Eye (tissue), 1 donor: ENCODE measurements at regions not wholly inside any gene's neighbourhood (a gene's known extent, or its start where the extent isn't known, plus 50 kb on each side); places are given as distances from the start of the nearest gene placed in this dataset.

Experiments
- DNase-seq: peaks from one replicate; pipeline ENCODE4 v3.0.0-alpha.2; 2015

DNA sequence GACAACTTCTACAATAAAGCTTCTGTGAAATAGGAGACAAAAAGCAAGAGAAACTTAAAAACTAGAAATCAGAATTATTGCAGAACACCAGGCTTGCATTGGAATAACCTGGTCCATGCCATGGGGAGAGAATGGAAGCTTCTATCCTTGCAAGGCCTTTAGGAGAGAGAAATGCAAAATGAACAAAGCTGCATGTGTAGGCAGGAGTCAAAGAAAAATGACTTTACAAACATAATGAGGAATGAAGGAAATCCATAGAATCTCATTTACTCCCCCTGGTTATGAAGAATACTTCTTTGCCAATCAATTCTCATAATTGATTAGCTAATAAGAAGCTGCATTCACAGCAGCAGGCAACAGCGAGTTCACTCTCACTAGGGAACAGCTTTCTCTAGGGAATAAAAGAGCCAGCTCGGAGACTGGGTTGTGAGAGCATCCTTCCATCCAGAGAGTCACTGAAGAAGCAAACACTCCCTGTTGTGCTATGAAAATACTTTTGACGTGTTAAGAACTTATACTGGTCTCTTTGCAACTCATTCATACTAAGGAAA lies 235.9 kb upstream of the LRATD1 start:
- DNase-seq = no peak

DNA sequence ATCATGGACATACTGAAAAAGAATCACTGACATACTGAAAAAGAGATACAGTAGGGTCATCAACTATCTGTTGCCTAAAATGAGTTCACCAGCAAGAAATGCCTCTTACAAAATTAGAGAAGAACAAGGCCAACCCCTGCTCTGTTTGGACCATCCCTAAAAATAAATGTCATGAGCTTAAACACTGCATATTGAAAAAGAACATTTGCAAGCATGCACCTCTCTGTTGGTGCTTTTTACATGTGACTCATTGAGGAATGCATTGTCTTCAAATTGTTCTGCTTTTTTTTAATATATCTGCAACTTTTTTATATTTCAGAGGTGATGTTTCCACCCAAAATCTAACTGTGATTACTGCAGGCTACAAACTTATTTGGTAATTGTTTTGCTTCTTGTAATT lies 233.9 kb upstream of the LRATD1 start:
- no peak for DNase-seq

DNA sequence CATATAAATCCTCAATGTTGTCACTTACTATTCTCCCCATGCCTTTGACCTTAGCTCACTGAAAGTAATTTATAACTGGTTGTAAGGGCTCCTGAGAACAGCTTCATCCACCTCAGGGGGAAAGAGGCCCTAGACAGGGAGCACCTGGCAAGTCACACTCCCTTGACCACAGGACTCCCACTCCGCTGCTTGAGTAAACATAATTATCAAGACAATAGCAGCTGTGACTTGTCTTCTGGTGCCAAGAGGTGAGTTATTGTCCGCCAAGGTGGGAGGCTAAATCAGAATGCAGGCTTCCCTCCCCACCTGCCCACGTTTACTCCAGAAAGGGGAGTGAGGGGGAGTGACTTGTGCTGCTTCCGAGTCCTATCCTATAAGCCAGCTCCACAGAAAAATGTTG lies 230.6 kb upstream of the LRATD1 start:
- DNase-seq = no peak

DNA sequence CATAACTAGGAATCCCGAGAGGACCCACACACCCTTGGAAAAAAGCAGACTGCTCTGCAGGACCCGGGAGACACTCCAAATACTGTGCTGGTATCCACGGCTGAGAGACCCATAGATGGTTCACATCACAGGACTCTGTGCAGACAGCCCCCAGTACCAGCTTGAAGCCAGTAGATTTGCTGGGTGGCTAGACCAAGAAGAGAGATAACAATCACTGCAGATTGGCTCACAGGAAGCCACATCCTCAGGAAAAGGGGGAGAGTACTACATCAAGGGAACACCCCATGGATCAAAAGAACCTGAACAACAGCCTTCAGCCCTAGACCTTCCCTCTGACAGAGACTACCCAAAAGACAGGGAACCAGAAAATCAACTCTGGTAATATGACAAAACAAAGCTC lies 223.8 kb upstream of the LRATD1 start:
- DNase-seq = no peak

DNA sequence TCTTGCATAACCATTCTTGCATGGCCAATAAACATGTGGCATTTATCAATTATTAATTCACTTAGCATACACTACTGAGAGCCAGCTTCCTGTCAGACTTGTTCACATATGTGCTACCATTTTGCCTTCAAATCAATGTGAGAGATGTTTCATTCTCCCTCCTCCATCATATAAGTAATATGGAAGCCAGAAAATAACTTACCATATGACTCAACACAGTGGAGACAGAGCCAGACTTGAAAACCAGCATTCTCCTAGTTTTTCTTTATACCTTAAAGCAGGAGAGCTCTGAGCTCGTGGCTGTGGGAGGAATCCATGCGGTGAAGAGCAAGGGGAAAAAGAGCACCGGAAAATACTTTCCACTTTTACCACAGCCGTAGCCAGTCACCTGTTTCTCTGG lies 215.0 kb upstream of the LRATD1 start:
- peak; percentile 44 for DNase-seq

DNA sequence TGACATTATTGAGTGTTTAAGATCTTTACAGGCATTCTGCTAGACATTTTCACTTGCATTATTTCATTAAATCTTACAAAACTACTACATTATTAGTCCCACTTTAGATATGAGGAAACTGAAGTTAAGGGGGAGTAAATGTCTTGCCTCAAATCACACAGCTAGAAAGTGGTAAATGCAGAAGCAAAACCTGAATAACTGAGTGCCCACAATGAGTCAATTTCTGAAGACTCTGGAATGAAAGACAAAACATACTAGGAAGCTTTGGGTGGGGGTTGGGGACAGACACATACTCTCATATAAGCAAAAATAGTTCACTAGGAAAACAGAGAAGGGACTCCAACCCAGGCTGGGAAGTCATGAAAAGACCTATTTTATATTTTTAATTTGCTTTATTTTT lies 214.4 kb upstream of the LRATD1 start:
- DNase-seq = no peak

DNA sequence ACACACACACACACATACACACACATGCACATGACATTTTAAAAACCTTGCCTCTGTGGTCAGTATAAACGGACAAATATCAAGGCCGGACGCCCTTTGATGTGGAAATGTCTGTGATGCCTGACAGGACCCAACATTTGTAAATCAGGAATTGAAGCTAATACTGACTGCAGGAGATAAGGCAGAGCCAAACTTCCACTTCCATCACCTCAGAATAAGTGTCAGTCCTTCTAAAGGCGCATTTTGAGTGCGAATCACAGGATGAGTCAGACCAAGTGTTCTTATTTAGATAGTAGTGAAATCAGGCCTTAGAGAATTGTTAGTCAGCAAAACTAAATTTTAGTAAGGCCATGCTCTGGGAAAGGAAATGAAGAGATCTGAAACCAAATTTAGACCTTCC lies 211.7 kb upstream of the LRATD1 start:
- no peak for DNase-seq

DNA sequence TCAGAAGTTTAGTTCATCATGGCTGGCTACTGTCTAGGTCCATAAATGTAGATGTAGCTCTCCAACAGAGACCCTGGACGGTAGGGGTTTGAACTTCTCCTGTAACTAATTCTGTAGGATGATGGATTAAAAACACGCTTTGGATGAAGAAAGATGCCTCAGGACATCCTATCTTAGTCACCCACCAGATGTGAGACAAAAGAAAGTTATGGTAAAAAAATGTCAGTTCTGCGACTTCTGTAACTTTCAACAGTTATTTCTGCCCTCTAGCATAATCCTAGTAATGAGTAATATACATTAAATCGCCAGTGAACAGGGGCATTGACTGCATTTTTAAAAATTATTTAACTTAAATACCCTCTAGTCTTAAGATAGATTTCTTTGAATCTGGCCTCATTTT lies 210.1 kb upstream of the LRATD1 start:
- DNase-seq = no peak

DNA sequence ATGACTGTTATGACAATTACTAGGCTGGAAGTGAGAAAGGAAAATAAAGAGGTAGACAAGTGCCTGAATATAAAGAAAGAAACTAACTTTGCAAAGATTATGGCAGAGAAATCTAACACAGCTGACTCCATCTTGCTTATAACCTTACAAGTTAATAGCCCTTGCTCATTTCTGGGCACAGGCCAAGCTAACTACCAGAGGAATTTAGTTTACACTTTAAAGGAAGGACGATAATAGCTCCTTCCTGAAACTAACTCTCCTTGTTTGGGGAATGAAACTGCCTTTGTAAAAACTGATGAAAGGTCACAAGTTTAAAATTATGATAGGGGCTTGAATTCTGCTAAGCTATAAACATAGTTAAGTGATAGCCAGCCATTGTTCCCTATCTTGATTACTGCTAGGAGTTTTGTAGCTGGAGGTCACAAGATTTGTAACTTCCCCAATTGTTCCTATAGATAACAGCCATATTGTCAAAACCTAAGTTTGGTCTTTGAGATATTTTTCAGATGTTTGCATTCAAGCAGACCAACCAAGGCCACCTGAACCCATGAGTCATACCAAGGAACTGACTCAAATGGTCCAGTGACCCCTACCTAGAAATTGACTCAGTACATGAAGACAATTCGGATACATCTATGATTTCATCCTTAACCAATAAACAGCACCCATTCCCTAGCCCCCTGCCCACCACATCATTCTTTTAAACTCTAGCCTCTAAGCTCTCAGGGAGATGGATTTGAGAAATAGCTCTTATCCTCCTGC lies 209.2 kb upstream of the LRATD1 start:
- no peak for DNase-seq

DNA sequence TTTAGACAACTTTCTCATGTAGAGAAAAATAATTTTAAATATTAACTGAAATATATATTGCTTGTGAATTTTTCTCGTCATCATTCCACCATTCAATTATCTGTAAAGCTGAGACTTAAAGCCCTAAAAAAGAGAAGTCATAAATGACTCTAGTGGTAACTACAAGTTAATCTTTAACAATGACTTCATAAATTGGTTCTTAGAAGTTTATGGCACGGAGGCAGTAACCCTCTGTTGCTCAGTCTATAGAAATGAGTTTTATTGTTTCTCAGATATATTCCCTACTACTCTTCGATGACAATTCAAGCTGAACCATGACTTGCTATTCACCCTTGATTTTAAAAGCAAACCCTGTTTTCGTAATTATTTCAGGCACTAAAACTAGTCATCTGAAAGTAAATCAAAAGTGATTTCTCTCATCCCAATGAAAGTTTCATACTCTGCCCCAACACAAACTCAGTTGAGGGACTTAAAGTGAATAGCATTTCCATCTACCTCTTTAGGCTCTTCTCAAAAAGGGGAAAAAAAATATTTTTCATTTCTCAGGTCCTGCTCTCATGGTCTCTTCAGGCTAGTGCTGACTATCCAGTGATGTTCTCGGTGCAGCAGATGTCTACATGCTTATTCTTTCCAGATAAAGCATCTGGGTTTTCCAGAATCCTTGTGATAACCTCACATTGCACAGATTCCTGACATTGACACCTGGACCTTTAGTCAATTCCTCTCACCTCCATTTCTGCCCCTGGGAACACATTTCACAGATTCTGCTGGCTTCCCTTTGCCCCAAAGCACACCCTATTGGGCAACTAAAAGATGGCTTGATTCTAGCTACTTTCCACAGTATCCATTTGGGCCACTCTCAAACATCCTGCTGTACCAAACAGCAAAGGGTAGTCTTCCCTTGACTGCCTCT lies 207.8 kb upstream of the LRATD1 start:
- DNase-seq = no peak

DNA sequence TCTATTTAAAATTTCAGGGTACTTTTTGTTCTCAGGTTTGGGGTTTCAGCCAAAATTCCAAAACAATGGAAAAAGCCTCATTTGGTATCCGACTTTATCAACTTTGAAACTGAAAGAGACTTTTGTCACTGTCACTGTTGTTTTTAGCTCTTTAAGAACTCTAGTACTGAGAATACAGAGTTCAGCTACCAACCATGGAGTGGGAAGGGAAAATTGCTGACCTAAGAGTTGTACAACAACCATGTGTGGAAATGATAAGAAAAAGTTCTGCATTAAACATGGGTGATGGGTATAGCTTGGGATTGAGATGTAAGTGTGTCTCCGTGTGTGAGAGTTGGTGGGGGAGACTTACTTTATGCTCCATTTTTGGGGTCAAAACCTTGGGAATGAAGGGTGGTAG lies 206.6 kb upstream of the LRATD1 start:
- DNase-seq = no peak

DNA sequence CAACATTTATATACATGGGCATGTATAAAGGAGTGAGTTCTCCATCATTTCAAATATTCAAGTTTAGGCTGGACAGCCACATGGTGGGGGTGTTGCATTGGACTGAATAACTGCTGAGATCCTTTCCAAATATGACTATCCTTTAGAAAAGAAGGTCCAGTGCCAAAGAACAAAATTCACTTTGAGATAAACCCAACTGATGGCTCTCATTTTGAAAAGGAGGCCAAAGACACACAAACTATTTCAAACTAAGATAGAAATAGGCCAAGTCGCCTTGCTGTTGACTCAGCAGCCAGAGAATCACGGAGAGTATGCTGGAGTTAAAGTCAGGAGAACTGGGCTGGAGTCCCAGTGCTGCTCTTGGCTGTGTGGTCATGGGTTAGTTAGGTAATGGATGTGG lies 204.5 kb upstream of the LRATD1 start:
- DNase-seq = no peak

DNA sequence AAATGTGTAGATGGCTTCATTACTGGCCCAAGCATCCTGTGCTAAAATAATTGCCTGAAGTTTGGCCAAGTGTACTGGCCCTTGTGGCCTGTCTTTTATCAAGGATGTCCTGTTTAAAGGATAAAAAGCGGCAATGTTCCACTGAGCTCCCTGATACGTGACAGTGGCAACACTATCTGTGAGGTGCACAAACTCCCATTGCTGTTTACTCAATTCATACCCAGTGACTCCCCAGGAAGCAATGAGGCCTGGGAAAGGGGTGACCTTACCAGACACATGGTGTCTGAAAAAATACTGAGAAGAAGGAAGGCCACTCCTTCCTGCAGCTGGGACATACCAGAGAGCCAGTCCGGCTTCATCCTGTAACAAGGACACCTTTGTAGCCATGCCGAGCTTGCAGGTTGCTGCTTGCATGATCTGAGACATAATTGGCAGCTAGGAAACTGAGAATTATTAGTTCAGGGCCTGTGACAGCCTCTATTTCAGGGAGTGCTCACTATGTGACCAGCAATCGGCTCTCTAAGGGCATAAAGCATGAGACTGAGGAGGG lies 198.5 kb upstream of the LRATD1 start:
- no peak for DNase-seq

DNA sequence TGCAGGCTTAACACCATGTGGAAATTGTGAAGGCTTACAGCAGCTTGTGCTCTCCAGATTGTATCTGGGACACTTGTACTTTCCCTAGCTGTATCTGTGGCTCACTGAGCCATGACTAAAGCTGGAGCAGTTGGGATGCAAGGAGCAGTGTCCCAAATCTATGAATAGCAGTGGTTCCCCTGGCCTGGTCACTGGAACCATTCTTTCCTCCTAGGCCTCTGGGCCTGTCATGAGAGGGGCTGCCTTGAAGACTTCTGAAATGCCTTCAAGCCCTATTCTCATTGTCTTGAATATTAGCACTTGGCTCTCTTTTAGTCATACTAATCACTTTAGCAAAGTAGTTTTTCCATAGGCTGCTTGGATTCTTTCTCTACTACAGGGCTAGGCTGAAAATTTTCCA lies 186.8 kb upstream of the LRATD1 start:
- DNase-seq = no peak

DNA sequence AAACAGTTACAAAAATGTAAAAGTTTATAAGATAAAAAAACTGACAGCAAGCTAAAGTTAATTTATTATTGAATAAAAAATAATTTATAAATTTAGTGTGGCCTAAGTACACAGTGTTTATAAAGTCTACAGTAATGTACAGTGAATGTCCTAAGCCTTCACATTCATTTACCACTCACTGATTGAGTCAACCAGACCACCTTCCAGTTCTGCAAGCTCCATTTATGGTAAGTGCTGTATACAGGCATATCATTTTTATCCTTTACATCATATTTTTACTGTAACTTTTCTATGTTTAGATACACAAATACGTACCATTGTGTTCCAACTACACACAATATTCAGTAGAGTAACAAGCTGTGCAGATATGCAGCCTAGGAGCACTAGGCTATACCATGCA lies 184.2 kb upstream of the LRATD1 start:
- DNase-seq = no peak

DNA sequence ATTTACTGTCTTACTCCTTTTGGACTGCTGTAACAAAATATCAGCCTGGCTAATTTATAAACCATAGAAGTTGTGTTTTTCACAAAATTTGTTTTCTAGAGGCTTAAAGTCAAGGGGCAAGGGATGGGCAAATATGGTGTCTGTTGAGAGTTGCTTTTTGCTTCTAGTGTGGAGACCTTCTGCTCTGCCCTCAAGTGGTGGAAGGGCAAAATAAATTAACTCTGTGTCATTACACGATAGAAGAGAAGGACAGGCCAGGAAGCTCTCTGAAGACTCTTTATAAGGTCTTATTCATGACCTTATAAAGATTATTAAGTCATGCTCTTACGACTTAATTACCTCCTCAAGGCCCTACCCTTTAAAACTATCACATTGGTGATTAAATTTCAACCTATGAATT lies 181.2 kb upstream of the LRATD1 start:
- no peak for DNase-seq

DNA sequence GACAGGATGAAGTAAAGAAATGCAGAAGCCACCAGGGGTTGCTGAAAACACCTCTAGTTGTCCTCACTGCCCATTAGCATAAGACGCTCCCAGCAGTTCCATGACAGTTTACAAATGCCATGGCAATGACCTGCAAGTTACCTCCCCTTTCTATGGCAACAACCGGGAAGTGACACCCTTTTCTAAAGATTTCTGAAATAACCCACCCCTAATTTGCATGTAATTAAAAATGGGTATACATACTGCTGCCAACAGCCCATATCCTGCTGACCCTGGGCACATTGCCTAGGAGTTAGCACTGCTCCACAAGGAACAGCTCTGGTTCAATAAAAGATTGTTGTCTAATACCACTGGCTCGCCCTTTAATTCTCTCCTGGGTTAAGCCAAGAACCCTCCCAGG lies 178.3 kb upstream of the LRATD1 start:
- no peak for DNase-seq

DNA sequence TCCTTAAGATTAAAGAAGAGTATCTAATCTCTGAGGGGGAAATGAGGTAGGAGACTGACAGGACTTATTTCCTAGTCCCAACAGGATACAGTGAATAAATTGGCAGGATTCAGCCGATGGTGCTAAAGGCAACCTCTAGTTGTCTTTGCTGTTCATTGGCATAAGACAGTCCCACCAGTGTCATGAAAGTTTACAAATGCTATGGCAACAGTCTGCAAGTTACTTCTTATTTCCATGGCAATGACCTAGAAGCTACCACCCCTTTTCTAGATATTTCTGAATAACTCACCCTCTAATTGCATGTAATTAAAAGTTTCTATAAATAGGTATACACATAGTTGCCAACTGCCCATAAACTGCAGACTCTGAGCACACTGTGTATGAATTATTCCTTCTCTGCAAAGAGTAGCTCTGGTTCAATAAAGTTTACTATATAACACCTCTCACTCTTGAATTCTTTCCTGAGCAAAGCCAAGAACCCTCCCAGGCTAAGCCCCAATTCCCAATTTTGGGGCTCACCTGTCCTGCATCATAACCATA lies 172.7 kb upstream of the LRATD1 start:
- no peak for DNase-seq

DNA sequence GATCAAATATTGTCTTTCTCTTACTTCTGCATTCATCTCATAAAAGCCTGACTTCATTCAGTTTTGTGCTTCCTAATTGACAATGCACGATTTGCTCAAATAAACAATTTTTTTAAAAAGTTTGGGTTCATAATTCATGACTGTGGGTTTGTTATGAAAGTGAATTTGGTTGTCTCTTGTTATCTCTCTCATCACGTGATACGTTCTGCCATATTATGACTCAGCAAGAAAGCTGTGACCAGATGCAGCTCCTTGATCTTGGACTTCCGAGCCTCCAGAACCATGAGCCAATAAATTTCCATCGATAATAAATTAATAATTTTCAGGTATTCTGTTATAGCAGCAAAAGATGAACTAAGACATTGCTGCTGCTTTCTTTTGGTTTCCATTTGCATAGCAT lies 156.5 kb upstream of the LRATD1 start:
- no peak for DNase-seq

DNA sequence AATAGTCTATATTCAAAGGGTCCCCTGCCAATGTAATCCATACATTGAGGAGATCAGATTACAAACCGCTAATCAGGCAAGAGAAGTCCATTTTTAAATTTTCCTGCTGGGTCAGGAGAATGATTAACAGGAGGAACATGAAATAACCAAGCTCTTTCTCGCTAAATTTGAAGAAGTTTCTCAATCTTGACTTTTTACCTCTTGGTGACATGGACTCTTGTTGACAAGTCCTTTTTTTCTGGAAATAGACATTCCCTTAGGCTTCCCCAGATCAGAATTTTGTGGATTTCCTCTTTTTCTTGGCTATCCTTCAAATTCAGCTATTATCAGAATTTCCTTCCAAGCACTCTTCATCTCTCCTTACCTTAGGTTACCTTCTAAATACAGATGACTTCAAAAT lies 153.0 kb upstream of the LRATD1 start:
- DNase-seq = no peak

DNA sequence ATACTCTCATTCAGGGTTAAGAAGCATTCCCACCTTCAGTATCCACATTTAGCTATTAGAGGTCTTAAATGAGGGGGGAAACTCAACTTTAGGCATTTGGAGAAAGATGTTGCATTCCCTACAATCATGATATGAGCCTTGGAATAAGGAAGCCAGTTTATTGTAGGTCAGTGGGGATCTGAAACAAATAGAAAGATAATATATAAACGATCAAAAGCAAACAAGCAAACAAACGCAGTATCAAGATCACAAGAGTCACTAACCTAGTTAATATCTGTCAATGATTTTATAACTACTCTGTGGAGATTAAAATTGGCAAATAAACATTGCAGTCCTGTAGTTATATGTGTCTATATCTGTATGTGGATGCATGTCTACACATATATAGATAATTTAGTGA lies 152.4 kb upstream of the LRATD1 start:
- no peak for DNase-seq

DNA sequence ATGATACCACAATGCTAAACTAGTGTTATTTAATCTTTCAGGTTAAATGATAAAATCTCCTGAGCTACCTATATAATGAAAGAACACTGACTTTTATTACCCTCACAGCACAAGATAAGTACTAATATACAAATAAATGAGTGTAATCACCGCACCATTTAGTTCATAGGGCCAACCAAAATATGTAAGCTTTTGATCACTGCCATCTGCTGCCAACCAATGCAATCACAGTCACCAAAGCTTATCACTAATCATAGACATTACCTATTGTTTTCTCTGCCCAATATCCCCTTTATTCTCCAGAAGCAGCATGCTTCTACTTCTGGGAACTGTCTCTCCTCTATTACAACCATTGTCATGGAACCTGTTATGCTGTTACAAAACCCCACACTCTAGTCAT lies 151.6 kb upstream of the LRATD1 start:
- DNase-seq = no peak

DNA sequence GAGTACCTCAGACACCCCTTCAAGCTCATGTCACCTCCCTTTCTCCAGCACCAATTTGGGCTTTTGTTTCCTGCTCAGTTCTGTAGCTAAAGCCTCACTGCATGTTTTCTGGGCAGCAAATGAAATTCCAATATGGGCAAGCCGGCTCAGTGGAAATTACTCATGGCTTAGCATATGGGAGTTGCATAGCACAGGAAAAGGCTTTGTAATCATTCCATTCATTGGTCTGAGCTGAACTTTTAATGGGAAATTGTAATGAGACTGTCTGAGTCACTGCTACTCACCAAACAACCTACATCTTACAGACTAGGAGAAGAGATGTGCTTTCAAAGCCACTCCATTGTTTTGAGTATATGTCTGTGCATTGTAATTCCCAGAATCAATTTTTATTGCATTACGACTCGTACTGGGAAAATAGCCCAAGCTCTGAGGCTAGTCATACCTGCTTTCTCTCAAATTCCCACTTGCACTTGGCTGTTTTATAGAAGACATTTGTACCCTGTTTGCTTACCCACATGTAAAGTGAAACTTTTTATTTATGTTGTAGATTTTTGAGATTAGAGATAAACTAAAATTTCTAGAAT lies 139.5 kb upstream of the LRATD1 start:
- DNase-seq = peak; percentile 18
